ENCODE measurements at regions not wholly inside any gene's neighbourhood (a gene's known extent, or its start where the extent isn't known, plus 50 kb on each side); places are given as distances from the start of the nearest gene placed in this dataset.

DNA sequence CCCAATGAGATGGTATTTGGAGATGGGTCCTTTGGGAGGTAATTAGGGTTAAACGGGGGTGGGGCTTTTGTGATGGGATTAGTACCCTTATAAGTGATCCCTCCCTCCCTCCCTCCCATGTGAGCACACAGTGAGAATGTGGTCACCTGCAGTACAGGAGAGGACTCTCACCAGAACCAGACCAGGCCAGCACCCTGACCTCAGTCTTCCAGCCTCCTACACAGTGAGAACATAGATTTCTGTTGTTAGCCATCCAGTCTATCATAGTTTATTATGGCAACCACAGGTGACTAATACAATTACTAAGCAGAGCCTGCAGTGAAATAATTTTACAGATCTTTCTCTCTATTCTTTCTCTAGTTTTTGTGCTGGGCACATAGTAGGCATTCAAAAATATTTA, 137.7 kb upstream of the PKDCC start:
- H3K36me3 Mint-ChIP-seq (ENCODE audit: insufficient read depth, unreplicated experiment): no peaks in the 10 kb centered on the region
- H3K4me3 Mint-ChIP-seq (ENCODE audit: unreplicated experiment): no peak overlapping the region
- DNase-seq: no peak
- CTCF ChIA-PET: no interaction called here
- no peak overlapping the region for H3K27ac Mint-ChIP-seq (ENCODE audit: unreplicated experiment)
- H3K4me1 Mint-ChIP-seq (ENCODE audit: low read depth, unreplicated experiment): peaks cover 23% of the 10 kb centered on the region
- POLR2A ChIA-PET: no interaction called here
- H3K36me3 ChIP-seq (ENCODE audit: control insufficient read depth, insufficient read depth, low read length): no peaks in the 10 kb centered on the region
- H3K27me3 ChIP-seq (replicated peaks; ENCODE audit: control insufficient read depth, insufficient read depth, low read length): no peaks in the 10 kb centered on the region
- no peaks in the 10 kb centered on the region for H3K9me3 ChIP-seq
- H3K27me3 Mint-ChIP-seq (ENCODE audit: insufficient read depth, unreplicated experiment): no peaks in the 10 kb centered on the region
- H3K9me3 Mint-ChIP-seq (ENCODE audit: unreplicated experiment): peaks cover 18% of the 10 kb centered on the region
- no TSS peak for BruUV-seq (replicated peaks)
- intact Hi-C loops (cut with micrococcal nuclease; ENCODE audit: unreplicated experiment): no loop called here
- H3K4me1 ChIP-seq: peaks cover 14% of the 10 kb centered on the region
- no peak overlapping the region for H3K4me3 ChIP-seq (ENCODE audit: low read depth, low read length)
- no peak for TF ChIP-seq CTCF (IDR thresholded peaks at IDR 0.05; ENCODE audit: insufficient read depth in 1 of 2, low read depth in 1 of 2, low read length in 1 of 2, severe bottlenecking in 1 of 2, unreplicated experiment in 1 of 2)

GRCh38 chr2:41911033-41911432, 136.8 kb upstream of the PKDCC start:
- no peak overlapping the region for H3K4me3 ChIP-seq (ENCODE audit: low read depth, low read length)
- H3K9me3 ChIP-seq: no peaks in the 10 kb centered on the region
- Mint-ChIP-seq H3K27me3 (ENCODE audit: insufficient read depth, unreplicated experiment) (no peaks in the 10 kb centered on the region), H3K36me3 (ENCODE audit: insufficient read depth, unreplicated experiment) (no peaks in the 10 kb centered on the region), H3K4me3 (ENCODE audit: unreplicated experiment) (no peak overlapping the region), H3K4me1 (ENCODE audit: low read depth, unreplicated experiment) (peaks cover 21% of the 10 kb centered on the region), H3K9me3 (ENCODE audit: unreplicated experiment) (peaks cover 18% of the 10 kb centered on the region), H3K27ac (ENCODE audit: unreplicated experiment) (no peak overlapping the region)
- TF ChIP-seq CTCF (IDR thresholded peaks at IDR 0.05; ENCODE audit: insufficient read depth in 1 of 2, low read depth in 1 of 2, low read length in 1 of 2, severe bottlenecking in 1 of 2, unreplicated experiment in 1 of 2): no peak
- H3K27me3 ChIP-seq (replicated peaks; ENCODE audit: control insufficient read depth, insufficient read depth, low read length): no peaks in the 10 kb centered on the region
- CTCF ChIA-PET: no interaction called here
- no TSS peak for BruUV-seq (replicated peaks)
- intact Hi-C loops (cut with micrococcal nuclease; ENCODE audit: unreplicated experiment): no loop called here
- POLR2A ChIA-PET: no interaction called here
- DNase-seq: no peak
- H3K36me3 ChIP-seq (ENCODE audit: control insufficient read depth, insufficient read depth, low read length): no peaks in the 10 kb centered on the region
- H3K4me1 ChIP-seq: peaks cover 14% of the 10 kb centered on the region

GRCh38 chr2:41912337-41912736, 135.5 kb upstream of the PKDCC start:
- peaks cover 17% of the 10 kb centered on the region for H3K4me1 Mint-ChIP-seq (ENCODE audit: low read depth, unreplicated experiment)
- H3K36me3 Mint-ChIP-seq (ENCODE audit: insufficient read depth, unreplicated experiment): no peaks in the 10 kb centered on the region
- no peak overlapping the region for H3K4me3 ChIP-seq (ENCODE audit: low read depth, low read length)
- no peaks in the 10 kb centered on the region for H3K27me3 Mint-ChIP-seq (ENCODE audit: insufficient read depth, unreplicated experiment)
- no peaks in the 10 kb centered on the region for H3K36me3 ChIP-seq (ENCODE audit: control insufficient read depth, insufficient read depth, low read length)
- H3K4me3 Mint-ChIP-seq (ENCODE audit: unreplicated experiment): no peak overlapping the region
- POLR2A ChIA-PET: no interaction called here
- peaks cover 13% of the 10 kb centered on the region for H3K4me1 ChIP-seq
- BruUV-seq (replicated peaks): no TSS peak
- no peak overlapping the region for H3K27ac Mint-ChIP-seq (ENCODE audit: unreplicated experiment)
- no peak for DNase-seq
- no peak for TF ChIP-seq CTCF (IDR thresholded peaks at IDR 0.05; ENCODE audit: insufficient read depth in 1 of 2, low read depth in 1 of 2, low read length in 1 of 2, severe bottlenecking in 1 of 2, unreplicated experiment in 1 of 2)
- CTCF ChIA-PET: no interaction called here
- no peaks in the 10 kb centered on the region for H3K9me3 ChIP-seq
- peaks cover 18% of the 10 kb centered on the region for H3K9me3 Mint-ChIP-seq (ENCODE audit: unreplicated experiment)
- no peaks in the 10 kb centered on the region for H3K27me3 ChIP-seq (replicated peaks; ENCODE audit: control insufficient read depth, insufficient read depth, low read length)
- intact Hi-C loops (cut with micrococcal nuclease; ENCODE audit: unreplicated experiment): no loop called here
